NCI-H2227 (cell line): ENCODE measurements at regions not wholly inside any gene's neighbourhood (a gene's known extent, or its start where the extent isn't known, plus 50 kb on each side); places are given as distances from the start of the nearest gene placed in this dataset.

Source experiments
- DNase-seq: peaks from one replicate; lab custom pipeline; 2025; ENCODE audit not compliant: unreplicated experiment; lab: John Stamatoyannopoulos, UW

- no peak for DNase-seq
Measured at GRCh38 chr7:18305866-18306265, 189.7 kb upstream of the HDAC9 start.

- no peak for DNase-seq
Measured at GRCh38 chr7:18306696-18307095, 188.9 kb upstream of the HDAC9 start.

GRCh38 chr7:18308938-18309337 lies 186.6 kb upstream of the HDAC9 start:
- no peak for DNase-seq

GRCh38 chr7:18312482-18312881 lies 183.1 kb upstream of the HDAC9 start:
- no peak for DNase-seq

DNA sequence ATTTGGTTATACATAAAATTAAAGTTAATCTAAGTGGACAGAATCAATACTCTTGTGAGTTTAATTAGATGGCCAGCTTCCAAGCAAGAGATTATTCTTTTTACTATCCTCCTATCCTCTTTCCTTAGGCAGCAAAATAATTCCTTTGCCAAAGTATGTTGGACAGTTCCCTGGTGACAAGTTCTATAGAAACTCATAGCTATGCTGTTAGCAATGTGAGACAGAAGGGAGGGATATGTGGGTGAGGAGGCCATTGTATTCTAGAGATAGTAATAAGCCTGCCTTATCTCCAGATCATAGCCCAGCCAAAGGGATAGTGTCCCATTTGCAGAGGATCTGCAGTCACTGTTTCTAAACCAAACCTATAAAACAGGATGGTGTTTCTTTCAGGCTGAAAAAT lies 181.6 kb upstream of the HDAC9 start:
- DNase-seq, result no peak

DNA sequence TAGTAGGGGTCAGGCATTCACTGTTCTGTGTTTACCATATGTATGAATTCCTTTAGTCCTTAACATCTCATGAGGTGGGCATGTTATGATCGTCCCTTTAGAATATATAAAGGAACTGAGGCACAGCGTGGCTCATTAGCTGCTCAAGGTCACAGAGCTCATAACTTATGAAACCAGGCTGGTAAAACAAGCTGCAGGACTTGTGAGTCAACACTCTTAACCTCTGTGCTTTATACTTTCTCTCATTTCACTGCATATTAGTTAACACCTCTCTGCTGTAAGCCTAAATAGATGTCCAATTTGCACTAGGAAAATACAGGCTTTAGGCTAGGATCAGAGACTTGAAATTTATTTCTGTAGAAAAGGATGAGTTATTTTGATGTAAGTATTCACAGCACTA lies 180.3 kb upstream of the HDAC9 start:
- no peak for DNase-seq

- DNase-seq, result no peak
Measured at GRCh38 chr7:18317941-18318340, 177.6 kb upstream of the HDAC9 start.

DNA sequence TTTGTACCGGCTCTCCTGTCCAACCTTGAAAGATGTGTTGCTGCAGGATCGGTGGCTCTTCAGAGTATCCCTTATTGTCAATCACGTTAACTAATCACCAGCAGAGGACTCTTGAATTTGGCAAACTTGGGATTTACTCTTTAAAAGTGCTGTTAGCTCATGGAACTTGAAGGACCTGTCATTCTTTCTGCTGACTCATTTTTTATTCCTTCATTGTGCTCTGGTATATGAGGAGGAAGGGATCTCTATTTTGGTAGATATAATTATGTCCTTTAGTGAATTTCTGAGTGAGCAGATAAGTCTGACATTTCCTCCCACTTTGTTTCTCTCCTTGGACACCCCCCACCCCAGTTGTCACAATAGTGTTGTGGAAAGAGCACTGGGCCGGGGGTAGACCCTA lies 175.1 kb upstream of the HDAC9 start:
- DNase-seq, result no peak

- DNase-seq, result peak; percentile 33
Measured at GRCh38 chr7:18320971-18321567, 174.5 kb upstream of the HDAC9 start.

- DNase-seq, result no peak
Measured at GRCh38 chr7:18330548-18330947, 165.0 kb upstream of the HDAC9 start.

DNA sequence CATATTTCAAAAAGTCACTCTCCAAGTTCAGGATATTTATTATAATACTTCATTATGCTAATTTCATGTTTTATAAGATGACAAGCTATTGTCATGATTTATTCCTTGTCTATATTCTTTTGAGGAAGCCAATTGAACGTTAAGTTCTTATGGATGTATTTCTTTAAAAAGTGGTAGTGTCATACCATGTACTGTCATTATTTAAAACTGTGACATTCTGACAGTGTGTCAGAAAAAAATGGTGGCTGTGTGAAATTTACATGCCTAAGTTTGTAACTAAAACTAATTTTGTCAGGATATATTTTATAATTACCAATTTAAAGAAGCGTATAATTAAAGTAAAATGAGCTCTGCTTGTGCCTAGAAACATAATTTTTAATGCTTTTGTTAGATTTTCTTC lies 158.9 kb upstream of the HDAC9 start:
- no peak for DNase-seq

DNA sequence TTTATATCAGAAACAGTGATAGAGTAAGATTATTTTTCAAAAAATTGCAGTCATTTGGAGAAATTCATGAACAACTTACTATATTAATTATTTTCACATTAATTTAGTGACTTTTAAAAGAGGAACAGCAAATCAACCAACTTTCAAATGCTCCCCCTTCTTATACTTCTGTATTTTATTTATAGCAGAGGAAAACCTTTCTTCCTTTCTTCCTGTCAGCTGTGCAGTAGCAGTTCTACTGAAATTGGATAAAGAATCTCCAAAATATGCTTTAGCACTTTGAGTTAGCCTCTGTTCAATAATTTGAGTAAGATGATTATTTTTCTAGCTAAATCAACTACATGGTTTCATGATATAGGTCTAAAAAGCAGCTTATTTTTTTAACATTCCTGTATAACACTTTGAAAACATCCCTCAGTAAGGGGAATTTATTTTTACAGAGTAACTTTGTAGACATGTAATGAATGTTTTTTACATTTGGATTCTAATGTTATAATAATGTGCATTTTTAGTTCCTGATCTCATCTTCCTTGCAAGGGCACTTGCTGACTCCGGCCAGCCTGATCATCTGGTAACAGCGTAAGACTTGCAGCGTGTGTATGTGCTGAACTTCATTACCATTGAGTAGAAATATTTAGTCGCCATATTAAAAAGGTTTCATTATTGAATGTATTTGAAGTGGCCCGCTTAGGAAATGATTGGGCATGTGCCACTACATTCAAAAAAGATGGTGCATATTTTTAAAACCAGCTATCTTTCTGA lies 158.3 kb upstream of the HDAC9 start:
- DNase-seq, result no peak

GRCh38 chr7:18338910-18339523 lies 156.5 kb upstream of the HDAC9 start:
- no peak for DNase-seq

DNA sequence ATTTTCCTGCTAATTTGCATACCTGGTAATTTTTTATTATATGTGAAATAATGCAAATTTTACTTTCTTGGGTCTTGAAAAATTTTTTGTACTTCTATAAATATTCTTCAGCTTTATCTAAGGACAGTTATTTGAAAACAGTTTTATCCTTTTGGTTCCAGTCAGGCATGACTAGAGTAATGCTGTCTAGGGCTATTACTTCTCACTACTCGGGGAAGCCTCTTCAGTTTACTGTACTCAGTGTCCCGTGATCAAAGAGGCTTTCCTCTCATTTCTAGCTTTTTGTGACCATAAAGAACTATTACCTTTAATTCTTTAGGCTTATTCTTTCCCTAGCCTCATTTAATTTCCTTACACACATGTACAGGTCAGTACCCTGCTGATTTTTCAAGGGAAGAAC lies 153.8 kb upstream of the HDAC9 start:
- DNase-seq, result no peak

GRCh38 chr7:18343047-18343446 lies 152.5 kb upstream of the HDAC9 start:
- no peak for DNase-seq

DNA sequence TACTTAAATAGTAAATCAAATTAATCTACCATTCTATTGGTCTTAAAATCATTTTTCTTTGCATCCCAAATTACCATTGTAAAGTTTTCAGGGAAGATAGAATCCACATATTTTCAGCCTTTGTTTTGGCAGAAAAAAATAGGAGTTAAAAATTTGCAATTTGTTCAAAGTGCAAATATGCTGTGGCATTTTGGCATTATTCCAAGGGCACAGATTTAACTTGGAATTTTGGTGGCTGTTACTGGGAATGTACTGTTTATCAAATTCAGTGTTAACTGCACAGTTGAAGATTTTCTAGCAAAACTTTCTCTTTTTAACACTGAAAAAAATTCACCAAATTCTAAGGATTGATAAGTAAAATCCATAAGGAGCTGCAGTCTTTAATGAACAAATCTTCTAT lies 151.0 kb upstream of the HDAC9 start:
- no peak for DNase-seq

DNA sequence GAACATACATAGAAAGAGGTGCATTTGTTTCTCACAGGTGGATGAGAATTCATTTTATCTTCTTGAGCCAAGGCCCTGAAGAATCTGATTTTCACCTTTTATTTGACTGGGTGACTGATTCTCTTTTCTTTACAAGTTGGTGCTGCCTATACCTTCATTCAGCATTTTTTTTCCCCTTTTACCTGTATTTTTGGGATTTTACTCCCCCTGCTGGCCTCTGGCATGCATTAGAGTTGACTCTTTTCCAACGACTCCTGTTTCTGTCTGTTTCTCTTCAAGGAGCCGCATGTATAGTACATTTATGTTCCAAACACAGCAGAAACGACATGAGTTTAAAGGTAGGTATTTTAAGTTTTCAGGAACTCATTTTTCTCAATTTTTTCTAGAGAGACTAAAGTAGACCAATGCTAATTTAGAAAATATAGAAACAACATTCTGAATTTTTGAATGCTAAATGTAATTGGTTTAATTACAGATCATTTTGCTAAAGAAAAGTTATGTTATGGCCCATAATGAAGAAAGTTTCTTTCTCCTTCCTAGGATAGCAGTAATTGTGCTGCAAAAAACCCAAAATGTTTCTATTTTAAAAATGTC lies 149.8 kb upstream of the HDAC9 start:
- DNase-seq, result peak; percentile 66

GRCh38 chr7:18347170-18347569 lies 148.4 kb upstream of the HDAC9 start:
- no peak for DNase-seq

DNA sequence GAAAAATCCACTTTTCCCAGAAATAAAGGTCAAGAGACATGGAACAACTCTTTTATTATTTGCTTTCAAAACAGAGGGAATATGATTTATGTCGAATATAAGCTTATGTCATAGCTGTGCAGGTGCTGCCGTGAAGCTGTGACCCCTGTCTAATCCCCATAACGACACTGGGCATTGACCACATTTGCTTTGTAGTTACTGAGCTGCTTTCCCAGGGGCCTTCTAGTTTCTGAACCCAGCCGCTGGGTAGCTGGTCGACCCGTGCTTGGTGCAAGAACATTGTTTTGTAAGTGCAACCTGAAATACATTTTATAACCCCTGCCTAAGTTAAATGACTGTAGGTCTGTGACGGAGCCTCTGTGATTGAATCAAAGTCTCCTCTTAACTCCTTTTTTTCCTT lies 144.9 kb upstream of the HDAC9 start:
- no peak for DNase-seq

DNA sequence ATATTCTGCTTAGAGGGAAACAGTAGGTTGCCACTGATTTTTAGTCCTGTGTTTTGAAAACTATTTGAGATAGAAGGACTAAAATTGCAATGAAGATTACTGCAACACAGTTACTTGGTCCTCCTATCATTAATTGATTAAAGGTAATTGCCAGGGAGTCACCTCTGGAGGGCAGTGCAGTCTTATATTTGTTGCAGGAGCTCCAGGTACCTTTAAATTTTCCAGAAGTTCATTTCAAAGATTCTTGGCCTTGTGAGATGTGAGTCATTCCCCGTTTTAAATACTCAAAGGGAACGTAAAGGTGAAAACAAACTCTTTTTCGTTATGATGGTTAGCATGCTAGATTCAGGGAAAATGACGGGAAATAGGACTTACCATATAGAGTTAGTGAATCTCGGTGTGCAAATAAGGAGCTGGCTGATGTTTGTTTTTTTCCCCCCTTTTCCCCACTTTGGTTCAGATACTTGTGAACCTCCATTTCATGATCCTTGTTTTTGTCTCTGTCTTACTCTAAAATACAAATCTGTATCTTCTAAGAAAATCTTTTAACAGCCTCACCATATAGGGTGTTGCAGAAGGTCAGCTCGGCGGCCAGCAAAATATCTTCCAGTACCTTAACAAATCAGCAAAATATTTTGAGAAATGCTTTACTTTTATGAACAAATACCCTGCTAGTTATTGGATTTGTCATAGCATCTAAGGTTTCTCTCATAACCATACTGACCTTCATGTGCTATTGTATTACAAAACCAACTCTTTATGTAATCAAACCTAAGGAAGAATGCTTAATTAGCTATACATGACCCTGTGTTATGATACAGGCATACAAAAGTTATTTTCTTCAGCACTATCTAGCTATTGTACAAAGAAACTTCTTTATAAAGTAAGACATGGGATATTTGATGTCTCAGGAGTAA lies 143.0 kb upstream of the HDAC9 start:
- DNase-seq, result peak; percentile 49

- no peak for DNase-seq
Measured at GRCh38 chr7:18353339-18353738, 142.2 kb upstream of the HDAC9 start.
